Common myeloid progenitor, CD34-positive (primary cell): ENCODE measurements at regions not wholly inside any gene's neighbourhood (a gene's known extent, or its start where the extent isn't known, plus 50 kb on each side); places are given as distances from the start of the nearest gene placed in this dataset.

Source experiments
- CTCF ChIA-PET: fragments of 350-600 bp; sonication (Branson Sonifier 250); formaldehyde crosslinking; loops from one replicate; lab custom pipeline; 2021; ENCODE audit warnings: antibody characterized with exemption; lab: Charles Lee
- POLR2A ChIA-PET: fragments of 350-600 bp; sonication (Branson Sonifier 250); formaldehyde crosslinking; loops from one replicate; lab custom pipeline; 2021; ENCODE audit warnings: antibody characterized with exemption; lab: Charles Lee
- DNase-seq, 3 donors: peaks; one replicate each; pipeline versions ENCODE4 v3.0.0 to v3.0.0-alpha.2; 2013
- H3K27ac ChIP-seq, 2 experiments: 1 replicate in 1 of 2; 2 replicates in 1 of 2; pipeline ENCODE4 v1.7.0; 2013; ENCODE audit warnings: inconsistent platforms in 2 of 2, low read length in 2 of 2, mild to moderate bottlenecking in 2 of 2, low read depth in 1 of 2, moderate library complexity in 1 of 2; ENCODE audit not compliant: severe bottlenecking in 2 of 2, insufficient read depth in 1 of 2, poor library complexity in 1 of 2
- H3K27me3 ChIP-seq, 5 experiments: replicated peaks in 2 of 5; 1 replicate in 3 of 5; 2 replicates in 2 of 5; pipeline versions ENCODE4 v1.6.1 to v1.7.0; 2013; ENCODE audit warnings: low read length in 4 of 5, mild to moderate bottlenecking in 2 of 5, moderate library complexity in 2 of 5, inconsistent platforms in 1 of 5; ENCODE audit not compliant: insufficient read depth in 5 of 5, control insufficient read depth in 4 of 5
- H3K36me3 ChIP-seq, 4 experiments: 1 replicate in 2 of 4; 2 replicates in 2 of 4; pipeline versions ENCODE4 v1.6.1 to v1.7.0; 2013; ENCODE audit warnings: low read length in 3 of 4, control low read depth in 1 of 4, mild to moderate bottlenecking in 1 of 4; ENCODE audit not compliant: control insufficient read depth in 4 of 4, insufficient read depth in 4 of 4
- H3K4me1 ChIP-seq, 4 experiments: 1 replicate in 3 of 4; 2 replicates in 1 of 4; pipeline versions ENCODE4 v1.6.1 to v1.7.1; 2013; ENCODE audit warnings: low read length in 3 of 4, mild to moderate bottlenecking in 3 of 4, control low read depth in 1 of 4, inconsistent platforms in 1 of 4, moderate library complexity in 1 of 4; ENCODE audit not compliant: control insufficient read depth in 4 of 4, insufficient read depth in 4 of 4; ENCODE audit errors: control extremely low read depth in 1 of 4
- H3K4me3 ChIP-seq, 7 experiments: 1 replicate in 4 of 7; 2 replicates in 3 of 7; pipeline versions ENCODE4 v1.5.1 to v1.7.0; 2013; ENCODE audit warnings: mild to moderate bottlenecking in 7 of 7, low read length in 6 of 7, moderate library complexity in 6 of 7, inconsistent platforms in 2 of 7, low read depth in 2 of 7, control low read depth in 1 of 7; ENCODE audit not compliant: insufficient read depth in 4 of 7, control insufficient read depth in 1 of 7; ENCODE audit errors: extremely low read depth in 1 of 7
- H3K9me3 ChIP-seq, 5 experiments: 1 replicate in 4 of 5; 2 replicates in 1 of 5; pipeline versions ENCODE4 v1.6.1 to v1.7.1; 2013; ENCODE audit warnings: low read length in 4 of 5, mild to moderate bottlenecking in 2 of 5, inconsistent platforms in 1 of 5, low read depth in 1 of 5, moderate library complexity in 1 of 5; ENCODE audit not compliant: control insufficient read depth in 4 of 5, insufficient read depth in 2 of 5; ENCODE audit errors: control extremely low read depth in 1 of 5
- WGBS: methylation state at CpG from one replicate; pipeline ENCODE4 v1.1.5; 2013; ENCODE audit not compliant: insufficient coverage; 5-methylcytosine and 5-hydroxymethylcytosine counted together

GRCh38 chr3:148367756-148368155, 329.9 kb upstream of the AGTR1 start:
- DNase-seq = no peak
- ChIA-PET POLR2A (no interaction called here), CTCF (no interaction called here)
- H3K27me3 ChIP-seq = no peaks in the 10 kb centered on the region
- no peak overlapping the region for H3K27ac ChIP-seq
- no peaks in the 10 kb centered on the region for H3K36me3 ChIP-seq
- H3K4me1 ChIP-seq = no peaks in the 10 kb centered on the region
- no CpG with 5 or more reads among the region's 1 CpG for WGBS
- H3K9me3 ChIP-seq = no peaks in the 10 kb centered on the region
- no peak overlapping the region for H3K4me3 ChIP-seq

- DNase-seq = no peak
- no peaks in the 10 kb centered on the region for H3K27me3 ChIP-seq
- no peak overlapping the region for H3K27ac ChIP-seq
- POLR2A ChIA-PET = no interaction called here
- CTCF ChIA-PET = no interaction called here
- H3K9me3 ChIP-seq = no peaks in the 10 kb centered on the region
- no peaks in the 10 kb centered on the region for H3K36me3 ChIP-seq
- WGBS = no CpG with 5 or more reads among the region's 2 CpGs
- no peak overlapping the region for H3K4me3 ChIP-seq
- H3K4me1 ChIP-seq = no peaks in the 10 kb centered on the region
Observed at GRCh38 chr3:148369381-148369780, 328.3 kb upstream of the AGTR1 start.

- POLR2A ChIA-PET = no interaction called here
- Histone ChIP-seq H3K9me3 (no peaks in the 10 kb centered on the region), H3K27me3 (no peaks in the 10 kb centered on the region), H3K27ac (no peak overlapping the region), H3K4me3 (no peak overlapping the region), H3K36me3 (no peaks in the 10 kb centered on the region), H3K4me1 (no peaks in the 10 kb centered on the region)
- WGBS = no CpG with 5 or more reads among the region's 2 CpGs
- CTCF ChIA-PET = no interaction called here
- DNase-seq = no peak
Observed at GRCh38 chr3:148372206-148372875, 325.4 kb upstream of the AGTR1 start.

- no peak overlapping the region for H3K4me3 ChIP-seq
- no peak for DNase-seq
- H3K9me3 ChIP-seq = no peaks in the 10 kb centered on the region
- POLR2A ChIA-PET = no interaction called here
- H3K27ac ChIP-seq = no peak overlapping the region
- CTCF ChIA-PET = no interaction called here
- no peaks in the 10 kb centered on the region for H3K4me1 ChIP-seq
- H3K27me3 ChIP-seq = no peaks in the 10 kb centered on the region
- H3K36me3 ChIP-seq = no peaks in the 10 kb centered on the region
Observed at GRCh38 chr3:148373961-148374360, 323.7 kb upstream of the AGTR1 start.

GRCh38 chr3:148379763-148380382, 317.8 kb upstream of the AGTR1 start:
- CTCF ChIA-PET = interaction anchor here (1.2 to 3.4 kb wide), 2 partner anchors 566 to 574 kb away, joined by 3 to 25 read pairs; no protein-coding TSS in a partner anchor
- POLR2A ChIA-PET = no interaction called here
- Histone ChIP-seq H3K27me3 (no peaks in the 10 kb centered on the region), H3K9me3 (no peaks in the 10 kb centered on the region), H3K27ac (no peak overlapping the region), H3K4me1 (no peaks in the 10 kb centered on the region), H3K4me3 (no peak overlapping the region), H3K36me3 (no peaks in the 10 kb centered on the region)
- peak; percentile 15 to 51 (median 33) for DNase-seq
- WGBS = 61% methylated on average over 3 of the region's 4 CpGs

GRCh38 chr3:148381051-148381450, 316.7 kb upstream of the AGTR1 start:
- CTCF ChIA-PET = interaction anchor here (1.0 to 3.4 kb wide), 3 partner anchors 13 to 573 kb away, joined by 3 to 25 read pairs (median 3); no protein-coding TSS in a partner anchor
- POLR2A ChIA-PET = no interaction called here
- Histone ChIP-seq H3K36me3 (no peaks in the 10 kb centered on the region), H3K27me3 (no peaks in the 10 kb centered on the region), H3K4me3 (no peak overlapping the region), H3K4me1 (no peaks in the 10 kb centered on the region), H3K27ac (no peak overlapping the region), H3K9me3 (no peaks in the 10 kb centered on the region)
- 95% methylated on average over 6 of the region's 6 CpGs for WGBS
- DNase-seq = no peak

GRCh38 chr3:148389916-148390315, 307.8 kb upstream of the AGTR1 start:
- CTCF ChIA-PET = no interaction called here
- WGBS = 100% methylated on average over 2 of the region's 4 CpGs
- Histone ChIP-seq H3K36me3 (no peaks in the 10 kb centered on the region), H3K4me3 (no peak overlapping the region), H3K4me1 (no peaks in the 10 kb centered on the region), H3K9me3 (no peaks in the 10 kb centered on the region), H3K27ac (no peak overlapping the region), H3K27me3 (peaks cover 0 to 3% (median 0%) of the 10 kb centered on the region in 5 experiments)
- no peak for DNase-seq
- POLR2A ChIA-PET = no interaction called here
